IMR-90 (cell line): ENCODE measurements at regions not wholly inside any gene's neighbourhood (a gene's known extent, or its start where the extent isn't known, plus 50 kb on each side); places are given as distances from the start of the nearest gene placed in this dataset.

Experiments
- ATAC-seq: fragments of 200-7000 bp; cut with Tn5 transposase; 2 replicates; pipeline ENCODE4 v1.9.1; 2020; ENCODE audit warnings: low read depth, mild to moderate bottlenecking, moderate library complexity
- BruUV-seq: library from RNA; stranded (reverse); fragments of 400-500 nt; replicated peaks from 2 replicates; lab custom pipeline; 2021; lab: Mats Ljungman, UMichigan
- CTCF ChIA-PET: fragments of 300-600 bp; formaldehyde crosslinking; extraction: SDS; loops from one replicate; lab custom pipeline; 2021; ENCODE audit warnings: antibody characterized with exemption; lab: Yijun Ruan, JAX
- POLR2A ChIA-PET: fragments of 300-600 bp; sonication (Branson Sonifier 250); formaldehyde crosslinking; loops from one replicate; lab custom pipeline; 2022; ENCODE audit warnings: antibody characterized with exemption; ENCODE audit not compliant: unreplicated experiment; lab: Charles Lee
- DNase-seq: peaks from one replicate; pipeline ENCODE4 v3.0.0; 2013
- H2AFZ ChIP-seq: replicated peaks from 2 replicates; pipeline ENCODE3; 2013; ENCODE audit warnings: low read length, mild to moderate bottlenecking; ENCODE audit not compliant: poor library complexity
- H2AK5ac ChIP-seq: 2 replicates; pipeline ENCODE4 v1.6.1; 2013; ENCODE audit warnings: low read depth, low read length, inconsistent platforms
- H2AK9ac ChIP-seq: replicated peaks from 2 replicates; pipeline ENCODE3; 2013; ENCODE audit warnings: mild to moderate bottlenecking, low read depth, low read length, moderate library complexity; ENCODE audit not compliant: poor library complexity
- H2BK120ac ChIP-seq: 2 replicates; pipeline ENCODE4 v1.6.1; 2013; ENCODE audit warnings: low read depth, low read length, inconsistent platforms
- H2BK15ac ChIP-seq: 3 replicates; pipeline ENCODE4 v1.6.1; 2013; ENCODE audit warnings: low read depth, low read length, inconsistent platforms
- H2BK20ac ChIP-seq: 2 replicates; pipeline ENCODE4 v1.6.1; 2013; ENCODE audit warnings: low read depth, mild to moderate bottlenecking, inconsistent platforms, low read length, moderate library complexity
- H2BK5ac ChIP-seq: 2 replicates; pipeline ENCODE4 v1.6.1; 2013; ENCODE audit warnings: mild to moderate bottlenecking, low read depth, low read length, inconsistent platforms; ENCODE audit not compliant: poor library complexity, severe bottlenecking
- H3K14ac ChIP-seq: replicated peaks from 2 replicates; pipeline ENCODE4 v1.6.1; 2013; ENCODE audit warnings: low read depth, low read length, inconsistent platforms
- H3K18ac ChIP-seq: 2 replicates; pipeline ENCODE4 v1.6.1; 2013; ENCODE audit warnings: low read depth, low read length, control low read depth
- H3K23ac ChIP-seq: 2 replicates; pipeline ENCODE4 v1.6.1; 2013; ENCODE audit warnings: low read depth, low read length, inconsistent platforms
- H3K27ac ChIP-seq: 2 replicates; pipeline ENCODE4 v1.5.1; 2013; ENCODE audit warnings: mild to moderate bottlenecking, control low read depth, low read length; ENCODE audit not compliant: insufficient read depth
- H3K27me3 ChIP-seq: 2 replicates; pipeline ENCODE4 v1.6.1; 2013; ENCODE audit warnings: low read length; ENCODE audit not compliant: control insufficient read depth, insufficient read depth
- H3K36me3 ChIP-seq: 2 replicates; pipeline ENCODE4 v1.6.1; 2013; ENCODE audit warnings: low read length, mixed read lengths; ENCODE audit not compliant: control insufficient read depth, insufficient read depth
- H3K4ac ChIP-seq: 2 replicates; pipeline ENCODE4 v1.6.1; 2013; ENCODE audit warnings: low read depth, low read length, inconsistent platforms
- H3K4me1 ChIP-seq: 2 replicates; pipeline ENCODE4 v1.6.1; 2013; ENCODE audit warnings: low read length, mixed read lengths; ENCODE audit not compliant: control insufficient read depth, insufficient read depth
- H3K4me2 ChIP-seq: 2 replicates; pipeline ENCODE4 v1.6.1; 2013; ENCODE audit warnings: low read depth, mild to moderate bottlenecking, control low read depth, low read length, moderate library complexity
- H3K4me3 ChIP-seq: 2 replicates; pipeline ENCODE4 v1.5.1; 2013; ENCODE audit warnings: low read depth, mild to moderate bottlenecking, control low read depth, low read length, moderate library complexity; ENCODE audit not compliant: insufficient read depth
- H3K56ac ChIP-seq: 2 replicates; pipeline ENCODE4 v1.6.1; 2013; ENCODE audit warnings: low read length, inconsistent platforms; ENCODE audit not compliant: insufficient read depth; ENCODE audit errors: extremely low read depth
- H3K79me1 ChIP-seq, 2 experiments: 2 replicates each; pipeline ENCODE4 v1.6.1; 2013; ENCODE audit warnings: low read length in 2 of 2, inconsistent platforms in 1 of 2, low read depth in 1 of 2
- H3K9ac ChIP-seq: 2 replicates; pipeline ENCODE4 v1.6.1; 2013; ENCODE audit warnings: low read depth, low read length, control low read depth
- H3K9me1 ChIP-seq: 2 replicates; pipeline ENCODE4 v1.6.1; 2013; ENCODE audit warnings: low read length, inconsistent platforms; ENCODE audit not compliant: insufficient read depth
- H3K9me3 ChIP-seq: 2 replicates; pipeline ENCODE4 v1.6.1; 2013; ENCODE audit warnings: low read length; ENCODE audit not compliant: control insufficient read depth, insufficient read depth
- H4K20me1 ChIP-seq: 2 replicates; pipeline ENCODE4 v1.6.1; 2013; ENCODE audit warnings: low read length, inconsistent platforms; ENCODE audit not compliant: insufficient read depth
- H4K5ac ChIP-seq: 2 replicates; pipeline ENCODE4 v1.6.1; 2013; ENCODE audit warnings: mild to moderate bottlenecking, low read depth, low read length, control low read depth
- H4K8ac ChIP-seq, 2 experiments: 2 replicates each; pipeline ENCODE4 v1.6.1; 2013; ENCODE audit warnings: low read depth in 2 of 2, low read length in 2 of 2, control low read depth in 1 of 2, inconsistent platforms in 1 of 2
- H4K91ac ChIP-seq: 2 replicates; pipeline ENCODE4 v1.6.1; 2013; ENCODE audit warnings: low read depth, low read length, inconsistent platforms; ENCODE audit not compliant: insufficient read depth
- BHLHE40 ChIP-seq: fragments of 150-350 bp; IDR thresholded peaks from 2 replicates; pipeline ENCODE4 v1.6.1; 2016; ENCODE audit warnings: mild to moderate bottlenecking, low read depth, low read length
- CHD1 ChIP-seq: IDR thresholded peaks from 2 replicates; pipeline ENCODE4 v1.6.1; 2012; ENCODE audit warnings: low read depth, low read length, improper control_type of control experiment
- FOS ChIP-seq: fragments of 150-350 bp; IDR thresholded peaks from 2 replicates; pipeline ENCODE4 v1.6.1; 2016; ENCODE audit warnings: low read depth, low read length
- MAZ ChIP-seq: IDR thresholded peaks from 2 replicates; pipeline ENCODE4 v1.6.1; 2012; ENCODE audit warnings: low read depth, mild to moderate bottlenecking, low read length, improper control_type of control experiment, moderate library complexity, borderline replicate concordance
- NFE2L2 ChIP-seq: fragments of 150-350 bp; IDR thresholded peaks from 2 replicates; pipeline ENCODE4 v1.6.1; 2016; ENCODE audit warnings: low read depth, mild to moderate bottlenecking, low read length
- POLR2A ChIP-seq: IDR thresholded peaks from 2 replicates; pipeline ENCODE4 v1.6.1; 2012; ENCODE audit warnings: mild to moderate bottlenecking, low read depth, low read length
- RCOR1 ChIP-seq: IDR thresholded peaks from 2 replicates; pipeline ENCODE4 v1.6.1; 2012; ENCODE audit warnings: mild to moderate bottlenecking, low read length, improper control_type of control experiment; ENCODE audit not compliant: insufficient replicate concordance
- RFX5 ChIP-seq: IDR thresholded peaks from 2 replicates; pipeline ENCODE4 v1.8.0; 2012; ENCODE audit warnings: low read depth, mild to moderate bottlenecking, low read length, moderate library complexity
- WGBS, 2 experiments: methylation state at CpG; one replicate each; pipeline versions ENCODE4 v1.1.5 to v1.1.7; 2013; ENCODE audit warnings: missing lambda C conversion rate in 2 of 2; ENCODE audit not compliant: insufficient read length in 1 of 2; ENCODE audit errors: extremely low coverage in 2 of 2; 5-methylcytosine and 5-hydroxymethylcytosine counted together
- dilution Hi-C: fragments of 300-500 bp; cut with HindIII; formaldehyde crosslinking; loops from one replicate; pipeline ENCODE4 v1.14.3; 2018; ENCODE audit warnings: low sequenced_read_pairs; ENCODE audit not compliant: unreplicated experiment
- in situ Hi-C: fragments of 300-500 bp; cut with MboI; formaldehyde crosslinking; loops from 3 replicates; pipeline ENCODE4 v1.14.3; 2019; ENCODE audit warnings: low sequenced_read_pairs, inconsistent platforms, mixed read lengths
- intact Hi-C: fragments of 100-400 bp; cut with micrococcal nuclease; formaldehyde crosslinking; loops from 2 replicates; pipeline ENCODE4 v1.10.0; 2022
- TF ChIP-seq, protein P1 (sequence below): fragments of 150-350 bp; IDR thresholded peaks from 2 replicates; pipeline ENCODE4 v1.6.1; 2016; ENCODE audit warnings: low read depth, mild to moderate bottlenecking, low read length, moderate library complexity, borderline replicate concordance

DNA sequence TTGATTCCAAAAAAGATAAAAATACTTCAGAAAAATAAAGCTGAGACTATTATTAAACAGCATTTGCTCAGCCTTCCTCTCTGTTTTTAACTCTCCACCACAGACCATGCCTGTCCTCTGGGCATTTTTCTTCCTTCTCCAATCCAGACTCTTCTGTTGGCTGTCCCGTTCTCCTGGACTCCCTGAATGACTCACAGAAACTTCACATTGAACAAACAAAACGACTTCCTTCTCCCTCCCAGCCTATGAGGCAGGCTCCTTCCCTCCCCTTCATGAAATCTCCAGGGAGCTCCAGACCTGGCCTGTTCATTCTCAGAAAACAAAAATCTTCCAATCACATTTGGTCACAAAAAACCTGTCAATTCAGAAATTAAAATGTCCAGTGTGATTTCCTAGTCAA is 421.3 kb downstream of the NPHP4 start:
- no peaks in the 10 kb centered on the region for H3K4me1 ChIP-seq
- no CpG with 5 or more reads among the region's 2 CpGs for WGBS, 2 experiments
- no peak for DNase-seq
- H3K4ac ChIP-seq: no peak overlapping the region
- H3K9me1 ChIP-seq: no peaks in the 10 kb centered on the region
- no peak overlapping the region for H2BK120ac ChIP-seq
- no peaks in the 10 kb centered on the region for H3K36me3 ChIP-seq
- no peak overlapping the region for H2AK5ac ChIP-seq
- no peak overlapping the region for H3K27ac ChIP-seq
- H3K4me3 ChIP-seq: no peak overlapping the region
- no TSS peak for BruUV-seq
- TF ChIP-seq NFE2L2 (no peak), CHD1 (no peak), MAZ (no peak), POLR2A (no peak), RCOR1 (no peak), FOS (no peak), RFX5 (no peak), BHLHE40 (no peak)
- TF ChIP-seq, protein P1, sequence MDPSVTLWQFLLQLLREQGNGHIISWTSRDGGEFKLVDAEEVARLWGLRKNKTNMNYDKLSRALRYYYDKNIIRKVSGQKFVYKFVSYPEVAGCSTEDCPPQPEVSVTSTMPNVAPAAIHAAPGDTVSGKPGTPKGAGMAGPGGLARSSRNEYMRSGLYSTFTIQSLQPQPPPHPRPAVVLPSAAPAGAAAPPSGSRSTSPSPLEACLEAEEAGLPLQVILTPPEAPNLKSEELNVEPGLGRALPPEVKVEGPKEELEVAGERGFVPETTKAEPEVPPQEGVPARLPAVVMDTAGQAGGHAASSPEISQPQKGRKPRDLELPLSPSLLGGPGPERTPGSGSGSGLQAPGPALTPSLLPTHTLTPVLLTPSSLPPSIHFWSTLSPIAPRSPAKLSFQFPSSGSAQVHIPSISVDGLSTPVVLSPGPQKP: no peak
- ChIA-PET POLR2A (no interaction called here), CTCF (no interaction called here)
- H2AK9ac ChIP-seq: no peak overlapping the region
- H2AFZ ChIP-seq: no peak overlapping the region
- H3K9ac ChIP-seq: no peak overlapping the region
- in situ Hi-C loops (no loop called here), dilution Hi-C loops (no loop called here), intact Hi-C loops (no loop called here)
- no peak overlapping the region for H3K56ac ChIP-seq
- H4K8ac ChIP-seq: no peak overlapping the region
- H3K27me3 ChIP-seq: no peaks in the 10 kb centered on the region
- H3K79me1 ChIP-seq: no peaks in the 10 kb centered on the region
- H2BK15ac ChIP-seq: no peak overlapping the region
- no peak overlapping the region for H4K91ac ChIP-seq
- no peak overlapping the region for H3K23ac ChIP-seq
- no peak overlapping the region for H2BK5ac ChIP-seq
- ATAC-seq: no peak
- H3K18ac ChIP-seq: no peak overlapping the region
- H3K14ac ChIP-seq: no peak overlapping the region
- no peak overlapping the region for H4K5ac ChIP-seq
- peaks cover 40% of the 10 kb centered on the region for H3K9me3 ChIP-seq
- H3K4me2 ChIP-seq: no peak overlapping the region
- H2BK20ac ChIP-seq: no peak overlapping the region
- H4K20me1 ChIP-seq: no peaks in the 10 kb centered on the region
